Prostate gland (tissue), 2 donors: ENCODE measurements at regions not wholly inside any gene's neighbourhood (a gene's known extent, or its start where the extent isn't known, plus 50 kb on each side); places are given as distances from the start of the nearest gene placed in this dataset.

Experiments used
- DNase-seq: peaks from one replicate; pipeline ENCODE4 v3.0.0-alpha.2; 2019; ENCODE audit warnings: low spot score
- H3K27ac ChIP-seq, 2 donors: fragments of 200-600 bp; sonication (generic); 2 replicates each; pipeline ENCODE4 v1.5.1; 2017 to 2019
- H3K27me3 ChIP-seq: fragments of 200-600 bp; sonication (generic); replicated peaks from 2 replicates; pipeline ENCODE4 v1.5.1; 2019; ENCODE audit not compliant: insufficient read depth
- H3K36me3 ChIP-seq, 2 donors: fragments of 200-600 bp; sonication (generic); 1 replicate in 1 of 2; 2 replicates in 1 of 2; pipeline versions ENCODE4 v1.5.1 to v1.8.1; 2017 to 2019
- H3K4me1 ChIP-seq: fragments of 200-600 bp; sonication (generic); replicated peaks from 2 replicates; pipeline ENCODE4 v1.5.1; 2019
- H3K4me3 ChIP-seq, 2 donors: fragments of 200-600 bp; sonication (generic); 2 replicates each; pipeline ENCODE4 v1.5.1; 2017 to 2019
- H3K9me3 ChIP-seq: fragments of 200-600 bp; sonication (generic); 2 replicates; pipeline ENCODE4 v1.5.1; 2017
- POLR2A ChIP-seq: fragments of 450-650 bp; IDR thresholded peaks from one replicate; pipeline ENCODE4 v1.6.1; 2016; ENCODE audit warnings: antibody characterized with exemption, mild to moderate bottlenecking
- POLR2AphosphoS5 ChIP-seq: sonication (generic); formaldehyde crosslinking; IDR thresholded peaks from one replicate; pipeline ENCODE4 v1.6.1; 2017; ENCODE audit warnings: antibody characterized with exemption
- WGBS: methylation state at CpG from one replicate; pipeline ENCODE4 v1.1.5; 2018; 5-methylcytosine and 5-hydroxymethylcytosine counted together
- intact Hi-C: fragments of 100-400 bp; cut with DNase I; formaldehyde crosslinking; loops from one replicate; pipeline ENCODE4 v1.14.2; 2022
- TF ChIP-seq, protein P1 (sequence below), 4 experiments: fragments of 200-600 bp in 2 of 4; fragments of 450-650 bp in 2 of 4; sonication (generic) in 2 of 4; IDR thresholded peaks; 1 replicate in 3 of 4; 2 replicates in 1 of 4; pipeline ENCODE4 v1.5.1; 2016 to 2019; ENCODE audit warnings: antibody characterized with exemption in 4 of 4, mild to moderate bottlenecking in 2 of 4, moderate library complexity in 2 of 4

GRCh38 chr3:72085036-72085435 is 300.1 kb upstream of the PROK2 start:
- Histone ChIP-seq H3K27me3 (no peaks in the 10 kb centered on the region), H3K27ac (no peak overlapping the region), H3K9me3 (no peaks in the 10 kb centered on the region), H3K4me1 (no peaks in the 10 kb centered on the region), H3K4me3 (no peak overlapping the region), H3K36me3 (no peaks in the 10 kb centered on the region)
- 89% methylated on average over 6 of the region's 6 CpGs for WGBS
- intact Hi-C loops: no loop called here
- TF ChIP-seq, protein P1, sequence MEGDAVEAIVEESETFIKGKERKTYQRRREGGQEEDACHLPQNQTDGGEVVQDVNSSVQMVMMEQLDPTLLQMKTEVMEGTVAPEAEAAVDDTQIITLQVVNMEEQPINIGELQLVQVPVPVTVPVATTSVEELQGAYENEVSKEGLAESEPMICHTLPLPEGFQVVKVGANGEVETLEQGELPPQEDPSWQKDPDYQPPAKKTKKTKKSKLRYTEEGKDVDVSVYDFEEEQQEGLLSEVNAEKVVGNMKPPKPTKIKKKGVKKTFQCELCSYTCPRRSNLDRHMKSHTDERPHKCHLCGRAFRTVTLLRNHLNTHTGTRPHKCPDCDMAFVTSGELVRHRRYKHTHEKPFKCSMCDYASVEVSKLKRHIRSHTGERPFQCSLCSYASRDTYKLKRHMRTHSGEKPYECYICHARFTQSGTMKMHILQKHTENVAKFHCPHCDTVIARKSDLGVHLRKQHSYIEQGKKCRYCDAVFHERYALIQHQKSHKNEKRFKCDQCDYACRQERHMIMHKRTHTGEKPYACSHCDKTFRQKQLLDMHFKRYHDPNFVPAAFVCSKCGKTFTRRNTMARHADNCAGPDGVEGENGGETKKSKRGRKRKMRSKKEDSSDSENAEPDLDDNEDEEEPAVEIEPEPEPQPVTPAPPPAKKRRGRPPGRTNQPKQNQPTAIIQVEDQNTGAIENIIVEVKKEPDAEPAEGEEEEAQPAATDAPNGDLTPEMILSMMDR (IDR thresholded peaks at IDR 0.05): no peak
- no peak for TF ChIP-seq POLR2A
- no peak for TF ChIP-seq POLR2AphosphoS5
- DNase-seq: no peak

DNA sequence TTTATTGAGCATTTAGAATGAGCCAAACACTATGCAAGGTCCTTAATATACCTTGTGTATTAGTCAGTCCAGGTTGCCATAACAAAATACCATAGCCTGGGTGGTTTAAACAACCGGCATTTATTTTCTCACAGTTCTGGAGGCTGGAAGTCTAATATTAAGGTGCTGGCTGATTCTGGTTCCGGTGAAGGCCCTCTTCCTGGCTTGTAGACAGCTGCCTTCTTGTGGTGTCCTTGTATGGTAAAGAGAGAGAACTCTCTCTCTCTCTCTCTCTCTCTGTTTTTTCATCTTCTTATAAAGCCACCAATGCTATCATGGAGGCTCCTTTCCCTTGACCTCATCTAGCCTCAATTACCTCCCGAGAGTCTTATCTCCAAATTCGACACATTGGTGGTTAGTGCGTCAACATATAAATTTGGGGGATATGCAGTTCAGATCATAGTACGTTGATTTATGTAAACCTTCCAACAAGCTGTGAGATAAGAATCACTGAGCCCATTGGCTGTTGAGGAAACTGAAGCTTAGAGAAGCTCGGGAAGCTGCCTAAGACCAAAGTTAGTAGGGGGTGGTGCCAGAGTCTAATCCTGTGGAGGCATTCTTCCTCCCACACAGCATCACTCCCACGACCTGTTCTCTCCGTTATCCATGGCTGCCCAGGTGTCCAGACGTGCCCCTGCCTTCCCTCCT is 298.0 kb upstream of the PROK2 start:
- H3K4me3 ChIP-seq: no peak overlapping the region
- H3K4me1 ChIP-seq: no peaks in the 10 kb centered on the region
- intact Hi-C loops: no loop called here
- no peaks in the 10 kb centered on the region for H3K27me3 ChIP-seq
- no peak for DNase-seq
- no peaks in the 10 kb centered on the region for H3K36me3 ChIP-seq
- TF ChIP-seq POLR2AphosphoS5 (no peak), POLR2A (no peak)
- TF ChIP-seq, protein P1 (IDR thresholded peaks at IDR 0.05): no peak
- no peak overlapping the region for H3K27ac ChIP-seq
- WGBS: 74% methylated on average over 10 of the region's 10 CpGs
- no peaks in the 10 kb centered on the region for H3K9me3 ChIP-seq

DNA sequence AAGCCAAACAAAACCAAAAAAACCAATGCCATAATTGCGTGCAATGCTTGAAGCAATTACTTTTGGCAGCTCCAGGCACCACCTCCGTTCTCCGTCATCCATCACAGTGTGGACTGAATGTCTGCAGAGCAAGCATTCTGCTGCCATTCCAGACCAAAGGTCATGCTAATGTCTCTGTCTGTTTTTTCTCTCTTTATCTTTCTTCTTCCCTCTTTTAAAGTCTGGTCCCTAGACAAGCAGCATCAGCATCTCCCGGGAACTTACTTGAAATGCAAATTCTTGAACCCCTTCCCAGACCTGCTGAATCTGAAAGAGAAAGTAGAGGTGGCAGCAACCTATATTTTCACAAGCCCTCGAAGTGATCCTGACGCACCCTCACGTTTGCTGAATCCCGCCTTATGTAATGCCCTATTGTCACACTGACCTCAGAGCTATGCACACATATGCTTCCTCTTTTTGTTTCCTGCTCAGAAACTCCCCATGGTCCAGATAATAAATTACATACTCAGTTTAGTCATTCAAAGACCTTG is 297.3 kb upstream of the PROK2 start:
- H3K9me3 ChIP-seq: no peaks in the 10 kb centered on the region
- WGBS: 69% methylated on average over 8 of the region's 8 CpGs
- intact Hi-C loops: no loop called here
- TF ChIP-seq POLR2AphosphoS5 (no peak), POLR2A (no peak)
- TF ChIP-seq, protein P1 (IDR thresholded peaks at IDR 0.05): no peak
- no peak overlapping the region for H3K27ac ChIP-seq
- DNase-seq: no peak
- H3K4me3 ChIP-seq: no peak overlapping the region
- no peaks in the 10 kb centered on the region for H3K27me3 ChIP-seq
- H3K4me1 ChIP-seq: no peaks in the 10 kb centered on the region
- no peaks in the 10 kb centered on the region for H3K36me3 ChIP-seq

DNA sequence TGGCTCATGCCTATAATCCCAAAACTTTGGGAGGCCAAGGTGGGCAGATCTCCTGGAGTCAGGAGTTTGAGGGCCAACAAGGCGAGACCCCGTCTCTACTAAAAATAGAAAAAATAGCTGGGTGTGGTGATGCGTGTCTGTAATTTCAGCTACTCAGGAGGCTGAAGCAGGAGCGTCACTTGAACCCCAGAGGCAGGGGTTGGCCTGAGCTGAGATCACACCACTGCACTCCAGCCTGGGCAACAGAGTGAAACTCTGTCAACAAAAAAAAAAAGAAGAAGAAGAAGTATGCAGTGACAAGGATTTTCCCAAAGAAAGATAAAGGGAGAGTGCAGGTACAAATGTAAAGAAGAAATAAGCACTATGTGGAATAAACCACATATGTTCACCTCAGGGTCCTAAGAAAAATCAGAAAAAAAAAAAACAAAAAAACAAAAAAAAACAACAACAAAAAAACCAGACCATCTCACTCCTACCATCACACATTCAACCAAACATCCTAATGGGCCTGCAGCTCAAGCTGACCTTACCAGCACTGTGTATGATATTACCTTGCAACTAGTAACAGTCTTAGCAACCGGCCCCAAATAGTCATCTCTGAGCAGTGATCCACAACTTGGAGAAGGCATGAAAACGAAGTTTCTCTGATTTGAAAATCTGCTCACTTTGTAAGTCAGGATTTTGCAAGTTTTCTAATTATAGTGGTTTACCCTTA is 296.7 kb upstream of the PROK2 start:
- WGBS: 93% methylated on average over 6 of the region's 6 CpGs
- no peaks in the 10 kb centered on the region for H3K36me3 ChIP-seq
- no peak for DNase-seq
- H3K27me3 ChIP-seq: no peaks in the 10 kb centered on the region
- H3K4me1 ChIP-seq: no peaks in the 10 kb centered on the region
- H3K9me3 ChIP-seq: no peaks in the 10 kb centered on the region
- no peak for TF ChIP-seq POLR2AphosphoS5
- TF ChIP-seq, protein P1 (IDR thresholded peaks at IDR 0.05): no peak
- TF ChIP-seq POLR2A: no peak
- intact Hi-C loops: no loop called here
- H3K4me3 ChIP-seq: no peak overlapping the region
- H3K27ac ChIP-seq: no peak overlapping the region
